Upper lobe of left lung (tissue), 6 donors: ENCODE measurements at regions not wholly inside any gene's neighbourhood (a gene's known extent, or its start where the extent isn't known, plus 50 kb on each side); places are given as distances from the start of the nearest gene placed in this dataset.
A peak's percentile ranks its signal among the peaks of the same experiment; 100 is the strongest.

Source experiments
- ATAC-seq, 2 donors: fragments of 200-7000 bp; cut with Tn5 transposase; one replicate each; pipeline ENCODE4 v1.9.1; 2022; ENCODE audit warnings: mild to moderate bottlenecking in 2 of 2, moderate library complexity in 2 of 2; ENCODE audit not compliant: low FRiP score in 2 of 2
- DNase-seq, 2 donors: peaks; one replicate each; pipeline ENCODE4 v3.0.0-alpha.2; 2019 to 2020
- H3K27ac ChIP-seq, 4 donors: fragments of 200-600 bp; sonication (generic); one replicate each; pipeline ENCODE4 v1.5.1; 2016 to 2019
- H3K27me3 ChIP-seq, 4 donors: fragments of 200-600 bp; sonication (generic); one replicate each; pipeline ENCODE4 v1.5.1; 2017 to 2019
- H3K36me3 ChIP-seq, 4 donors: fragments of 200-600 bp; sonication (generic); one replicate each; pipeline ENCODE4 v1.5.1; 2016 to 2019
- H3K4me1 ChIP-seq, 4 donors: fragments of 200-600 bp; sonication (generic); one replicate each; pipeline ENCODE4 v1.5.1; 2018 to 2019
- H3K4me3 ChIP-seq, 4 donors: fragments of 200-600 bp; sonication (generic); one replicate each; pipeline ENCODE4 v1.5.1; 2017 to 2019; ENCODE audit warnings: mild to moderate bottlenecking in 2 of 4, moderate library complexity in 1 of 4
- H3K9me3 ChIP-seq, 4 donors: fragments of 200-600 bp; sonication (generic); one replicate each; pipeline ENCODE4 v1.5.1; 2018 to 2019
- EP300 ChIP-seq, 4 donors: sonication (generic); formaldehyde crosslinking; IDR thresholded peaks; one replicate each; pipeline ENCODE4 v1.5.1; 2017; ENCODE audit warnings: antibody characterized with exemption in 4 of 4, control low read depth in 2 of 4
- POLR2A ChIP-seq, 4 donors: fragments of 450-650 bp; IDR thresholded peaks; one replicate each; pipeline ENCODE4 v1.5.1; 2016 to 2017; ENCODE audit warnings: antibody characterized with exemption in 4 of 4, mild to moderate bottlenecking in 2 of 4
- POLR2AphosphoS5 ChIP-seq, 2 donors: sonication (generic); formaldehyde crosslinking; IDR thresholded peaks; one replicate each; pipeline ENCODE4 v1.5.1; 2017; ENCODE audit warnings: antibody characterized with exemption in 2 of 2
- WGBS, 2 donors: methylation state at CpG; one replicate each; pipeline ENCODE4 v1.1.5; 2017 to 2018; 5-methylcytosine and 5-hydroxymethylcytosine counted together
- TF ChIP-seq, protein P1 (sequence below), 6 experiments: fragments of 450-650 bp in 4 of 6; fragments of 200-600 bp in 2 of 6; sonication (generic) in 2 of 6; IDR thresholded peaks; one replicate each; pipeline ENCODE4 v1.5.1; 2016 to 2019; ENCODE audit warnings: antibody characterized with exemption in 6 of 6
- donor health status: DM: no; HTN: no; CAD: no; lungs with moderate emphysema.
- donor health status: DM: no; HTN: yes; CAD: no; lungs with severe emphysema.

- no peaks in the 10 kb centered on the region for H3K36me3 ChIP-seq
- H3K27ac ChIP-seq, result no peak overlapping the region
- DNase-seq (no peak), ATAC-seq (no peak)
- no peak overlapping the region for H3K4me3 ChIP-seq
- no peaks in the 10 kb centered on the region for H3K4me1 ChIP-seq
- TF ChIP-seq POLR2AphosphoS5 (IDR thresholded peaks at IDR 0.05), result no peak
- TF ChIP-seq, protein P1, sequence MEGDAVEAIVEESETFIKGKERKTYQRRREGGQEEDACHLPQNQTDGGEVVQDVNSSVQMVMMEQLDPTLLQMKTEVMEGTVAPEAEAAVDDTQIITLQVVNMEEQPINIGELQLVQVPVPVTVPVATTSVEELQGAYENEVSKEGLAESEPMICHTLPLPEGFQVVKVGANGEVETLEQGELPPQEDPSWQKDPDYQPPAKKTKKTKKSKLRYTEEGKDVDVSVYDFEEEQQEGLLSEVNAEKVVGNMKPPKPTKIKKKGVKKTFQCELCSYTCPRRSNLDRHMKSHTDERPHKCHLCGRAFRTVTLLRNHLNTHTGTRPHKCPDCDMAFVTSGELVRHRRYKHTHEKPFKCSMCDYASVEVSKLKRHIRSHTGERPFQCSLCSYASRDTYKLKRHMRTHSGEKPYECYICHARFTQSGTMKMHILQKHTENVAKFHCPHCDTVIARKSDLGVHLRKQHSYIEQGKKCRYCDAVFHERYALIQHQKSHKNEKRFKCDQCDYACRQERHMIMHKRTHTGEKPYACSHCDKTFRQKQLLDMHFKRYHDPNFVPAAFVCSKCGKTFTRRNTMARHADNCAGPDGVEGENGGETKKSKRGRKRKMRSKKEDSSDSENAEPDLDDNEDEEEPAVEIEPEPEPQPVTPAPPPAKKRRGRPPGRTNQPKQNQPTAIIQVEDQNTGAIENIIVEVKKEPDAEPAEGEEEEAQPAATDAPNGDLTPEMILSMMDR (IDR thresholded peaks at IDR 0.05), result no peak
- no peak for TF ChIP-seq EP300 (IDR thresholded peaks at IDR 0.05)
- TF ChIP-seq POLR2A (IDR thresholded peaks at IDR 0.05), result no peak
- H3K9me3 ChIP-seq, result no peaks in the 10 kb centered on the region
- 91 to 93% methylated on average over 4 of the region's 4 CpGs for whole genome bisulfite sequencing, 2 donors
- H3K27me3 ChIP-seq, result no peaks in the 10 kb centered on the region
Measured at GRCh38 chr10:128892005-128892404, 575.0 kb upstream of the MGMT start.

DNA sequence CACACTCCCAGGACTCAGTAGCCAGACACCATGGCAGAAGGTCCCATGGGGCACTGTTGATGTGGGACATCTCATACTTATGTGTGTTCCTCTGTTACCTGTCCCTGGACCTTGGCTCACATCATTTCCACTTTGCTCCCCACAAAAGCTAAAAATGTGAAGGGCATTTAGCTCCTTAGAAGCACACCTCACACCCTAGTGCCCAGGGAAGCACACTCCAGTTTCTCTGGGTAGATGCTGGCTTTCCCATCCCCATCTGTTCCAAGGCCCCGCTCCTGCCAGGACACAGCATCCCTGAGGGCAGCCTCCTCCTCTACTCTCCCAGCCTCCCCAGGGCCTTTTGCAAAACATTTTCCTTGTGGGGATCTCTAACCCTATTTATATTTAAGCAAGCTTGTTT, 572.4 kb upstream of the MGMT start:
- WGBS, 2 donors, result 36 to 100% methylated on average over 1 of the region's 1 CpG
- TF ChIP-seq EP300 (IDR thresholded peaks at IDR 0.05), result no peak
- no peak for TF ChIP-seq POLR2A (IDR thresholded peaks at IDR 0.05)
- TF ChIP-seq, protein P1 (IDR thresholded peaks at IDR 0.05), result no peak
- no peak for TF ChIP-seq POLR2AphosphoS5 (IDR thresholded peaks at IDR 0.05)

GRCh38 chr10:128895473-128895872, 571.6 kb upstream of the MGMT start:
- DNase-seq (no peak), ATAC-seq (no peak)
- no peak for TF ChIP-seq POLR2AphosphoS5 (IDR thresholded peaks at IDR 0.05)
- TF ChIP-seq, protein P1 (IDR thresholded peaks at IDR 0.05), result no peak
- TF ChIP-seq EP300 (IDR thresholded peaks at IDR 0.05), result no peak
- no peak for TF ChIP-seq POLR2A (IDR thresholded peaks at IDR 0.05)
- peaks cover 0 to 4% (median 0%) of the 10 kb centered on the region in 4 donors for H3K4me1 ChIP-seq
- H3K36me3 ChIP-seq, result no peaks in the 10 kb centered on the region
- no peaks in the 10 kb centered on the region for H3K9me3 ChIP-seq
- no peaks in the 10 kb centered on the region for H3K27me3 ChIP-seq
- no peak overlapping the region for H3K4me3 ChIP-seq
- H3K27ac ChIP-seq, result no peak overlapping the region

More for the DNA sequence above, 572.4 kb upstream of the MGMT start:
- Histone ChIP-seq H3K4me1 (peaks cover 0 to 4% (median 0%) of the 10 kb centered on the region in 4 donors), H3K36me3 (no peaks in the 10 kb centered on the region), H3K27me3 (no peaks in the 10 kb centered on the region), H3K9me3 (no peaks in the 10 kb centered on the region), H3K27ac (no peak overlapping the region), H3K4me3 (no peak overlapping the region)
- DNase-seq (no peak), ATAC-seq (no peak)

GRCh38 chr10:128896116-128896795, 570.8 kb upstream of the MGMT start:
- no peaks in the 10 kb centered on the region for H3K9me3 ChIP-seq
- H3K4me3 ChIP-seq, result no peak overlapping the region
- H3K36me3 ChIP-seq, result no peaks in the 10 kb centered on the region
- H3K4me1 ChIP-seq, result peaks cover 0 to 4% (median 0%) of the 10 kb centered on the region in 4 donors
- no peak overlapping the region for H3K27ac ChIP-seq
- ATAC-seq (peak in 1 of 2 donors; percentile 62), DNase-seq (no peak)
- no peaks in the 10 kb centered on the region for H3K27me3 ChIP-seq
- 70 to 82% methylated on average over 9 of the region's 9 CpGs for WGBS, 2 donors
- no peak for TF ChIP-seq POLR2A (IDR thresholded peaks at IDR 0.05)
- TF ChIP-seq, protein P1 (IDR thresholded peaks at IDR 0.05), result no peak
- TF ChIP-seq POLR2AphosphoS5 (IDR thresholded peaks at IDR 0.05), result no peak
- no peak for TF ChIP-seq EP300 (IDR thresholded peaks at IDR 0.05)

DNA sequence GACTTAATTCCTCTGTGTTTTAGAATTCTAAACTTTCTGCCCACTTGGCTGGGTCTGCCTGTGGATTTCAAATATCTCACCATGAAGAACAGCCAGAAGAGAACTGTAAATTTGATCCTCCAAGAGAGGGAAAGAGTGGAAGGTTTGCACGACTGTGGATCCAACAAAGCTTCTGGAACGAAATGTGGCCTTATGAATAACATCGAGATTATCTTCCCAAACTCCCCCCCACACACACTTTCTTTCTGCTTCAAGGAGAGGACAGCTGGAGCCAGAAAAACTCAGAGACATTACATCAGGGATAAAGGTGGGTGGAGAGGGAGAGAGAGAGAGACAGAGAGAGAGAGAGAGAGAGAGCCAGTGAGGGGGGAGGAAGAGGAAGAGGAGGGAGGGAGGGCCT, 570.1 kb upstream of the MGMT start:
- Histone ChIP-seq H3K27ac (no peak overlapping the region), H3K9me3 (no peaks in the 10 kb centered on the region), H3K4me3 (no peak overlapping the region), H3K27me3 (no peaks in the 10 kb centered on the region), H3K4me1 (peaks cover 0 to 4% (median 0%) of the 10 kb centered on the region in 4 donors), H3K36me3 (no peaks in the 10 kb centered on the region)
- WGBS, 2 donors, result 79 to 81% methylated on average over 3 of the region's 3 CpGs
- ATAC-seq (peak in 1 of 2 donors; percentile 74), DNase-seq (no peak)
- TF ChIP-seq POLR2AphosphoS5 (IDR thresholded peaks at IDR 0.05) (no peak), POLR2A (IDR thresholded peaks at IDR 0.05) (no peak)
- TF ChIP-seq, protein P1 (IDR thresholded peaks at IDR 0.05), result no peak
